ENCODE measurements at regions not wholly inside any gene's neighbourhood (a gene's known extent, or its start where the extent isn't known, plus 50 kb on each side); places are given as distances from the start of the nearest gene placed in this dataset.

DNA sequence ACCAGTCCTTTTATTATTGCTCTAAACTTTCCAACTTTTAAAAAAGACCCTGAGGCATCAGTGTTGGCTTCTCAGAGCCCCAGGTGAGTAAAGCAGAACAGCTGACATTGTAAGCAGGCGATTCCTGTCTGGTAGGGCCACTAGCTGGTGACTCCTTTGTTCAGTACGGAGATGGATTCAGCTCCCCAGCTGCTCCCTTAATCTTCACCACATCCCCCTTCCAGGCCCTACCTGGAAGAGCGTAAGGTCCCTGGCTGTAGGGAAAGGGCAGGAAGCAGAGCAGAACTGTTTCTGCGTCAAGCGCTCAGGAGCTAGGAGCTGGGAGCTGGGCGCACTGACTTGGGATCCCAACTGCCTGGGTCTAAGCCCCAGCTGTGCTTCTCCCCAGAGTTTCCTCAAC lies 203.7 kb upstream of the TAS2R1 start:
- Histone ChIP-seq H3F3A (ENCODE audit: insufficient read depth, low read length) (no peaks in the 10 kb centered on the region), H3K36me3 (ENCODE audit: insufficient read depth, low read length) (no peaks in the 10 kb centered on the region), H3K9ac (ENCODE audit: low read length) (no peak overlapping the region), H3K9me3 (ENCODE audit: low read length) (no peaks in the 10 kb centered on the region), H3K4me3 (ENCODE audit: low read depth, low read length, poor library complexity, severe bottlenecking) (no peak overlapping the region), H3K79me2 (ENCODE audit: insufficient read depth, low read length) (no peaks in the 10 kb centered on the region), H3K4me1 (ENCODE audit: insufficient read depth, low read length, severe bottlenecking) (no peaks in the 10 kb centered on the region), H4K20me1 (ENCODE audit: insufficient read depth, low read length) (no peaks in the 10 kb centered on the region), H3K27me3 (ENCODE audit: insufficient read depth, low read length) (no peaks in the 10 kb centered on the region), H3K27ac (ENCODE audit: low read depth, low read length, poor library complexity, severe bottlenecking) (no peak overlapping the region), H2AFZ (ENCODE audit: low read length) (no peak overlapping the region), H3K9me2 (ENCODE audit: low read depth, low read length) (no peaks in the 10 kb centered on the region), H3K4me2 (ENCODE audit: low read length) (no peak overlapping the region)
- TF ChIP-seq, protein P1, sequence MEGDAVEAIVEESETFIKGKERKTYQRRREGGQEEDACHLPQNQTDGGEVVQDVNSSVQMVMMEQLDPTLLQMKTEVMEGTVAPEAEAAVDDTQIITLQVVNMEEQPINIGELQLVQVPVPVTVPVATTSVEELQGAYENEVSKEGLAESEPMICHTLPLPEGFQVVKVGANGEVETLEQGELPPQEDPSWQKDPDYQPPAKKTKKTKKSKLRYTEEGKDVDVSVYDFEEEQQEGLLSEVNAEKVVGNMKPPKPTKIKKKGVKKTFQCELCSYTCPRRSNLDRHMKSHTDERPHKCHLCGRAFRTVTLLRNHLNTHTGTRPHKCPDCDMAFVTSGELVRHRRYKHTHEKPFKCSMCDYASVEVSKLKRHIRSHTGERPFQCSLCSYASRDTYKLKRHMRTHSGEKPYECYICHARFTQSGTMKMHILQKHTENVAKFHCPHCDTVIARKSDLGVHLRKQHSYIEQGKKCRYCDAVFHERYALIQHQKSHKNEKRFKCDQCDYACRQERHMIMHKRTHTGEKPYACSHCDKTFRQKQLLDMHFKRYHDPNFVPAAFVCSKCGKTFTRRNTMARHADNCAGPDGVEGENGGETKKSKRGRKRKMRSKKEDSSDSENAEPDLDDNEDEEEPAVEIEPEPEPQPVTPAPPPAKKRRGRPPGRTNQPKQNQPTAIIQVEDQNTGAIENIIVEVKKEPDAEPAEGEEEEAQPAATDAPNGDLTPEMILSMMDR (IDR thresholded peaks at IDR 0.05; ENCODE audit: low read length): no peak

DNA sequence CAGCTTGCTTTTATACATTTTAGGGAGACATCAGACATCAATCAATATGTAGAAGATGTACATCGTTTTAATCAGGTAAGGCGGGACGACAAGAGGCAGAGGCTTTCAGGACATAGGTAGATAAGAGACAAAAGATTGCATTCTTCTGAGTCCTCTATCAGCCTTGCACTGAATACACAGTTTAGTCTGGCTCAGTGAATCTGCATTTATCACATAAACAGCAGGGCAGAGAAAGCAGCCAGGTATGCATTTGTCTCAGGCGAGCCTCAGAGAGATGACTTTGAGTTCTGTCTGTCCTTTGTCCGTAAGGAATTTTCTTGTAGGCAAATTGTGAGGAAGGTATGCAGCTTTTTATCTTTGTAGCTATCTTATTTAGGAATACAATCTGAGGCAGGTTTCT lies 202.8 kb upstream of the TAS2R1 start:
- no peaks in the 10 kb centered on the region for H3K27me3 ChIP-seq (ENCODE audit: insufficient read depth, low read length)
- H3K79me2 ChIP-seq (ENCODE audit: insufficient read depth, low read length): no peaks in the 10 kb centered on the region
- H4K20me1 ChIP-seq (ENCODE audit: insufficient read depth, low read length): no peaks in the 10 kb centered on the region
- no peak overlapping the region for H3K4me3 ChIP-seq (ENCODE audit: low read depth, low read length, poor library complexity, severe bottlenecking)
- TF ChIP-seq EZH2 (IDR thresholded peaks at IDR 0.05; ENCODE audit: borderline replicate concordance, low read length): no peak
- TF ChIP-seq, protein P1 (IDR thresholded peaks at IDR 0.05; ENCODE audit: low read length): no peak
- no peaks in the 10 kb centered on the region for H3K9me2 ChIP-seq (ENCODE audit: low read depth, low read length)
- H3K36me3 ChIP-seq (ENCODE audit: insufficient read depth, low read length): no peaks in the 10 kb centered on the region
- no peak overlapping the region for H2AFZ ChIP-seq (ENCODE audit: low read length)
- H3K4me1 ChIP-seq (ENCODE audit: insufficient read depth, low read length, severe bottlenecking): no peaks in the 10 kb centered on the region
- no peaks in the 10 kb centered on the region for H3K9me3 ChIP-seq (ENCODE audit: low read length)
- H3F3A ChIP-seq (ENCODE audit: insufficient read depth, low read length): no peaks in the 10 kb centered on the region
- no peak overlapping the region for H3K4me2 ChIP-seq (ENCODE audit: low read length)
- no peak overlapping the region for H3K9ac ChIP-seq (ENCODE audit: low read length)
- no peak overlapping the region for H3K27ac ChIP-seq (ENCODE audit: low read depth, low read length, poor library complexity, severe bottlenecking)

DNA sequence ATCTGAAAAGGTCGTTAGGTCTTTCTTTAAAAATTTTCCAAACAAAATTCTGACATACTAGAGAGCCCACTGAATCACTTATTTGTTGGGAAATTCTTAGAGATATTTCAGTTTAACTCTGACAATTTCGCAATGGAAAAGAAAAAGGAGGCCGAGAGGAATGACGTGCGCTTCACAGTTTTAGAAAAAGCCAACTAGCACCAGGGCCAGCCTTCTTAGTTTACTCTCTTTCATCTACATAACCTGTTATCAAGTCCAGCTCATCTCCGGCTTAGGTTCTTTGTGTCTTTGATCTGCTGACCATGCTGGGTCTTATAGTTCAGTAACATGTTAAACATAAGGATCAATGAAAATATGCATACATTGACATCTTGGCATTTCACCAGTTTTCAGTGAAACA lies 201.7 kb upstream of the TAS2R1 start:
- Histone ChIP-seq H3K4me2 (ENCODE audit: low read length) (no peak overlapping the region), H3F3A (ENCODE audit: insufficient read depth, low read length) (no peaks in the 10 kb centered on the region), H3K36me3 (ENCODE audit: insufficient read depth, low read length) (no peaks in the 10 kb centered on the region), H2AFZ (ENCODE audit: low read length) (no peak overlapping the region), H3K79me2 (ENCODE audit: insufficient read depth, low read length) (no peaks in the 10 kb centered on the region), H3K9ac (ENCODE audit: low read length) (no peak overlapping the region), H3K27ac (ENCODE audit: low read depth, low read length, poor library complexity, severe bottlenecking) (no peak overlapping the region), H3K27me3 (ENCODE audit: insufficient read depth, low read length) (no peaks in the 10 kb centered on the region), H3K9me3 (ENCODE audit: low read length) (no peaks in the 10 kb centered on the region), H3K4me1 (ENCODE audit: insufficient read depth, low read length, severe bottlenecking) (no peaks in the 10 kb centered on the region), H4K20me1 (ENCODE audit: insufficient read depth, low read length) (no peaks in the 10 kb centered on the region), H3K9me2 (ENCODE audit: low read depth, low read length) (no peaks in the 10 kb centered on the region), H3K4me3 (ENCODE audit: low read depth, low read length, poor library complexity, severe bottlenecking) (no peak overlapping the region)
- TF ChIP-seq, protein P1 (IDR thresholded peaks at IDR 0.05; ENCODE audit: low read length): no peak
- no peak for TF ChIP-seq EZH2 (IDR thresholded peaks at IDR 0.05; ENCODE audit: borderline replicate concordance, low read length)
